ENCODE measurements at regions not wholly inside any gene's neighbourhood (a gene's known extent, or its start where the extent isn't known, plus 50 kb on each side); places are given as distances from the start of the nearest gene placed in this dataset.

DNA sequence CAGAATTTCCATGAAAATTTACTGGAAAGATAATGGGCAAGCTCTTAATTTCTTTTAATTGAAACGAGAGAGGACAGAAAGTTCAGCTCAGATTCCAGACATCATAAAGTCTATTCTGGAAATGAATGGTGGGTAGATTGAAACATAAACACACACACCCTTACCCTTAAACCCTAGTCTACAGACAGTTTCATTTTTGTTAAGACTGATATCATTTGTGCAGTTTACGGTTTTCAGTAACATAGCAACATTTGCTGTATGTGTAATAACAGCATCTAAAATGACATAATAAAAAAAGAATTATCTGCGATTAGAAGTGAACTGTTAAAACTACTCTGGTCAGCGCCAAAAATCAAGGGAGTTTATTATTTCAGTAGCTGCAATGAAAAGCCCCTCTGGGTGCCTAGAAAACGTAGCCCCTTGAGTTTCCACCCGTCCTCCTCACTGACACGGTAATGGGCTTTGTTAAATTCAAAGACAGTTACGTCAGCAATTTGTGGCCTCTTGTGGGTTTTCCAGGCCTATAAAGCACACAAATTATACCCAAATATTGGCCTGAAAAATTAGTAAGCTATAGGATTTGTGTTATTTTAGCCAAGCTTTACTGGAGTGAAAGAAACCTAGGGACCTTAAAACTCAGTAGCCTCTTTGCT is 520.6 kb upstream of the SOX9 start:
- Histone ChIP-seq H3K27ac (ENCODE audit: low read depth in 2 of 2, low read length in 2 of 2) (no peak overlapping the region), H3K4me1 (ENCODE audit: control insufficient read depth in 2 of 3, insufficient read depth in 2 of 3, low read depth in 1 of 3, low read length in 3 of 3) (no peaks in the 10 kb centered on the region), H3K36me3 (ENCODE audit: control insufficient read depth in 2 of 3, insufficient read depth in 3 of 3, low read length in 3 of 3) (no peaks in the 10 kb centered on the region), H3K9ac (ENCODE audit: low read length in 3 of 3) (no peak overlapping the region), H3K4me3 (ENCODE audit: low read length in 3 of 3) (no peak overlapping the region), H3K27me3 (ENCODE audit: control insufficient read depth, insufficient read depth, low read length) (no peaks in the 10 kb centered on the region), H3K9me3 (ENCODE audit: control insufficient read depth in 2 of 3, insufficient read depth in 1 of 3, low read length in 3 of 3) (no peaks in the 10 kb centered on the region)
- TF ChIP-seq, protein P1, sequence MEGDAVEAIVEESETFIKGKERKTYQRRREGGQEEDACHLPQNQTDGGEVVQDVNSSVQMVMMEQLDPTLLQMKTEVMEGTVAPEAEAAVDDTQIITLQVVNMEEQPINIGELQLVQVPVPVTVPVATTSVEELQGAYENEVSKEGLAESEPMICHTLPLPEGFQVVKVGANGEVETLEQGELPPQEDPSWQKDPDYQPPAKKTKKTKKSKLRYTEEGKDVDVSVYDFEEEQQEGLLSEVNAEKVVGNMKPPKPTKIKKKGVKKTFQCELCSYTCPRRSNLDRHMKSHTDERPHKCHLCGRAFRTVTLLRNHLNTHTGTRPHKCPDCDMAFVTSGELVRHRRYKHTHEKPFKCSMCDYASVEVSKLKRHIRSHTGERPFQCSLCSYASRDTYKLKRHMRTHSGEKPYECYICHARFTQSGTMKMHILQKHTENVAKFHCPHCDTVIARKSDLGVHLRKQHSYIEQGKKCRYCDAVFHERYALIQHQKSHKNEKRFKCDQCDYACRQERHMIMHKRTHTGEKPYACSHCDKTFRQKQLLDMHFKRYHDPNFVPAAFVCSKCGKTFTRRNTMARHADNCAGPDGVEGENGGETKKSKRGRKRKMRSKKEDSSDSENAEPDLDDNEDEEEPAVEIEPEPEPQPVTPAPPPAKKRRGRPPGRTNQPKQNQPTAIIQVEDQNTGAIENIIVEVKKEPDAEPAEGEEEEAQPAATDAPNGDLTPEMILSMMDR (IDR thresholded peaks at IDR 0.05; ENCODE audit: borderline replicate concordance, extremely low read depth, insufficient read depth) = no peak
- peak in 2 of 5 donors; percentile 8 to 25 for DNase-seq
- intact Hi-C loops (cut with DNase I) = no loop called here
- no peak for FAIRE-seq

DNA sequence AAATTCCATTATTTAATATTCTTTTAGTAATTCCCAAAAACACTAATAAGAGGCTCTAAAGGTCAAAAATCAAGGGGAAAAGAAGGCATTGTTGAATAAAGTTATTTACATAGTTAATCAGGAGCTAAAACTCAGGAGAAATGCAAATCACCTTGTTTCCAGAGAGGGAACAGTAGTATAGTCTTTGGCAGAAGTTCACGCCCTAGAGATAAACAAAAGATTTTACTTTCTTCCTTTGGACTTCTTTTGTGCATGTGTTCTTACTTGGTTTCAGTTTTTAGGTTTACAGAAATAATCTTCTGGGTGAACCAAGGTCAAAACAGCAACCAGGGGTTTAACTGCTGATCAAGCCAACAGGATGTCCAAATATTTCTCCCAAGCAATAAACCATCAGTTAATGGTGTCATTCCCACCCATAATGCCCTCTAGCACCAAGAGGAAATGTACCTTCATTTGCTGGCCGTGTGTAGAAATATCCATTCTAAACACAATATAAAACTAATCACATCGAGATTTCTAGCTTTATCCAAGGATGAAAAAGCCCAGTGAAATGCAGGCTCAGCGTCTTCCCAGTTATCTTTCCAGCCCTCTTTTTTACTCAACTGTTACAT is 518.8 kb upstream of the SOX9 start:
- Histone ChIP-seq H3K9me3 (ENCODE audit: control insufficient read depth in 2 of 3, insufficient read depth in 1 of 3, low read length in 3 of 3) (no peaks in the 10 kb centered on the region), H3K27me3 (ENCODE audit: control insufficient read depth, insufficient read depth, low read length) (no peaks in the 10 kb centered on the region), H3K4me1 (ENCODE audit: control insufficient read depth in 2 of 3, insufficient read depth in 2 of 3, low read depth in 1 of 3, low read length in 3 of 3) (no peaks in the 10 kb centered on the region), H3K36me3 (ENCODE audit: control insufficient read depth in 2 of 3, insufficient read depth in 3 of 3, low read length in 3 of 3) (no peaks in the 10 kb centered on the region), H3K4me3 (ENCODE audit: low read length in 3 of 3) (no peak overlapping the region), H3K9ac (ENCODE audit: low read length in 3 of 3) (no peak overlapping the region), H3K27ac (ENCODE audit: low read depth in 2 of 2, low read length in 2 of 2) (no peak overlapping the region)
- TF ChIP-seq, protein P1 (IDR thresholded peaks at IDR 0.05; ENCODE audit: borderline replicate concordance, extremely low read depth, insufficient read depth) = no peak
- DNase-seq (no peak), FAIRE-seq (no peak)
- intact Hi-C loops (cut with DNase I) = no loop called here

- no peaks in the 10 kb centered on the region for H3K4me1 ChIP-seq (ENCODE audit: control insufficient read depth in 2 of 3, insufficient read depth in 2 of 3, low read depth in 1 of 3, low read length in 3 of 3)
- TF ChIP-seq, protein P1 (IDR thresholded peaks at IDR 0.05; ENCODE audit: borderline replicate concordance, extremely low read depth, insufficient read depth) = no peak
- H3K9me3 ChIP-seq (ENCODE audit: control insufficient read depth in 2 of 3, insufficient read depth in 1 of 3, low read length in 3 of 3) = no peaks in the 10 kb centered on the region
- intact Hi-C loops (cut with DNase I) = no loop called here
- H3K9ac ChIP-seq (ENCODE audit: low read length in 3 of 3) = no peak overlapping the region
- no peak overlapping the region for H3K4me3 ChIP-seq (ENCODE audit: low read length in 3 of 3)
- H3K36me3 ChIP-seq (ENCODE audit: control insufficient read depth in 2 of 3, insufficient read depth in 3 of 3, low read length in 3 of 3) = no peaks in the 10 kb centered on the region
- H3K27ac ChIP-seq (ENCODE audit: low read depth in 2 of 2, low read length in 2 of 2) = no peak overlapping the region
- DNase-seq (no peak), FAIRE-seq (no peak)
- H3K27me3 ChIP-seq (ENCODE audit: control insufficient read depth, insufficient read depth, low read length) = no peaks in the 10 kb centered on the region
These were observed 506.8 kb upstream of the SOX9 start for GRCh38 chr17:71613996-71614395.

Data from kidney (tissue), 13 donors.